Endothelial cell of umbilical vein (primary cell): ENCODE measurements at regions not wholly inside any gene's neighbourhood (a gene's known extent, or its start where the extent isn't known, plus 50 kb on each side); places are given as distances from the start of the nearest gene placed in this dataset.
"Not testable (repeated sequence)": the region's sequence is repeated elsewhere in the genome, so short reads cannot be mapped to it uniquely, and the experiment has no call there.

Experiments used
- CTCF ChIP-seq, 2 donors: IDR thresholded peaks; 1 replicate in 1 of 2; 2 replicates in 1 of 2; pipeline ENCODE4 v1.5.1; 2011; ENCODE audit warnings: low read length in 2 of 2, mild to moderate bottlenecking in 2 of 2, moderate library complexity in 2 of 2, control low read depth in 1 of 2, inconsistent platforms in 1 of 2, low read depth in 1 of 2; ENCODE audit not compliant: insufficient read depth in 1 of 2; ENCODE audit errors: extremely low read depth in 1 of 2
- POLR2A ChIP-seq: IDR thresholded peaks from 2 replicates; pipeline ENCODE4 v1.6.1; 2012; ENCODE audit warnings: low read depth, mild to moderate bottlenecking, control low read depth, low read length
- POLR2AphosphoS5 ChIP-seq: IDR thresholded peaks from 2 replicates; pipeline ENCODE4 v1.6.1; 2012; ENCODE audit warnings: low read depth, mild to moderate bottlenecking, control low read depth, low read length, moderate library complexity; ENCODE audit not compliant: insufficient read depth

DNA sequence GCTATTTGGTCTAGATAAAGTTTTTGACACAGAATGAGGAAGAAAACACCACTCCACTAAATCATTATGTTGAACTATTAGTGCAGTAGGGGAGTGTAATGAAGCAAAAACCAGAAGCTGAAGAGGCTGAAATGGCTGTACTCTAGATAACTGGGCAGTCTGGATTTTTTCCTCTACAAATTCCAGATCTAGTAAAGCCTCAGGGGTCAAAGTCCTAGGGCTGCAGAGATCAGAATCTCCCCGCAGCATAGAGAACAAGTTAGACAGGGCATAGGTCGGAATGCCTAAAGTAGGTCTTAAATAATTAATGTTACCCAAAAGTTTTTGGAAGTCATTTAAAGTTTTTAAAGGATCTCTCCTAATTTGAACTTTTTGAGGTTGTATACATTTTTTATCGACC, 180.9 kb downstream of the OTOP1 start:
- TF ChIP-seq POLR2AphosphoS5; POLR2A; CTCF (IDR thresholded peaks at IDR 0.05; ENCODE audit: extremely low read depth in 1 of 2, insufficient read depth in 1 of 2, low read depth in 1 of 2, low read length in 2 of 2): not testable (repeated sequence)
